Endothelial cell of umbilical vein (primary cell): ENCODE measurements at regions not wholly inside any gene's neighbourhood (a gene's known extent, or its start where the extent isn't known, plus 50 kb on each side); places are given as distances from the start of the nearest gene placed in this dataset.

Experiments
- BruUV-seq: library from RNA; stranded (reverse); fragments of 400-500 nt; replicated peaks from 2 replicates; lab custom pipeline; 2021; lab: Mats Ljungman, UMichigan
- CTCF ChIA-PET: fragments of 300-600, 350-600 bp; sonication (Branson Sonifier 250); formaldehyde crosslinking; loops from one replicate; lab custom pipeline; 2021; ENCODE audit warnings: antibody characterized with exemption, inconsistent platforms; lab: Charles Lee
- POLR2A ChIA-PET: fragments of 300-600, 350-600 bp; sonication (Branson Sonifier 250); formaldehyde crosslinking; loops from one replicate; lab custom pipeline; 2021; ENCODE audit warnings: antibody characterized with exemption, inconsistent platforms; lab: Charles Lee
- DNase-seq: peaks from one replicate; pipeline ENCODE4 v3.0.0-alpha.2; 2011; ENCODE audit warnings: low read depth, low spot score
- FAIRE-seq: peaks from 2 replicates; lab custom pipeline; 2011; peaks lifted over from hg19 to GRCh38; lab: Jason Lieb, UNC
- H2AFZ ChIP-seq: 2 replicates; pipeline ENCODE4 v1.6.0; 2012; ENCODE audit warnings: low read depth, low read length, control low read depth, inconsistent platforms
- H3K27ac ChIP-seq: 2 replicates; pipeline ENCODE4 v1.5.1; 2011; ENCODE audit warnings: low read depth, mild to moderate bottlenecking, control low read depth, low read length, moderate library complexity; ENCODE audit not compliant: insufficient read depth
- H3K27me3 ChIP-seq, 2 experiments: 2 replicates each; pipeline versions ENCODE4 v1.6.0 to v1.6.1; 2011; ENCODE audit warnings: low read length in 2 of 2, mixed read lengths in 1 of 2; ENCODE audit not compliant: control insufficient read depth in 2 of 2, insufficient read depth in 2 of 2
- H3K36me3 ChIP-seq, 2 experiments: 2 replicates in 1 of 2; 3 replicates in 1 of 2; pipeline ENCODE4 v1.5.1; 2011; ENCODE audit warnings: low read length in 2 of 2, mild to moderate bottlenecking in 1 of 2, moderate library complexity in 1 of 2; ENCODE audit not compliant: control insufficient read depth in 2 of 2, insufficient read depth in 2 of 2; ENCODE audit errors: extremely low read depth in 1 of 2
- H3K4me1 ChIP-seq: 3 replicates; pipeline ENCODE4 v1.5.1; 2011; ENCODE audit warnings: mild to moderate bottlenecking, low read length; ENCODE audit not compliant: control insufficient read depth, insufficient read depth; ENCODE audit errors: extremely low read depth
- H3K4me2 ChIP-seq: 2 replicates; pipeline ENCODE4 v1.6.1; 2011; ENCODE audit warnings: low read length, control low read depth, mixed read lengths; ENCODE audit not compliant: insufficient read depth
- H3K4me3 ChIP-seq, 3 experiments: fragments of 200-600 bp in 1 of 3; sonication (generic), shearing (Covaris generic) in 1 of 3; replicated peaks in 1 of 3; 2 replicates each; pipeline ENCODE4 v1.5.1; 2011 to 2016; ENCODE audit warnings: control low read depth in 3 of 3, low read length in 3 of 3, mild to moderate bottlenecking in 2 of 3, inconsistent platforms in 1 of 3, low read depth in 1 of 3, moderate library complexity in 1 of 3; ENCODE audit not compliant: insufficient read depth in 1 of 3
- H3K79me2 ChIP-seq: 2 replicates; pipeline ENCODE4 v1.6.0; 2012; ENCODE audit warnings: low read length, inconsistent platforms; ENCODE audit not compliant: control insufficient read depth, insufficient read depth
- H3K9ac ChIP-seq: replicated peaks from 2 replicates; pipeline ENCODE3; 2011; ENCODE audit warnings: low read length, control low read depth; ENCODE audit not compliant: insufficient read depth; ENCODE audit errors: extremely low read depth
- H3K9me1 ChIP-seq: replicated peaks from 3 replicates; pipeline ENCODE4 v1.6.0; 2011; ENCODE audit warnings: mild to moderate bottlenecking, low read length; ENCODE audit not compliant: control insufficient read depth, insufficient read depth; ENCODE audit errors: extremely low read depth
- H3K9me3 ChIP-seq: replicated peaks from 2 replicates; pipeline ENCODE4 v1.5.1; 2012; ENCODE audit warnings: low read length, inconsistent platforms; ENCODE audit not compliant: control insufficient read depth, insufficient read depth
- H4K20me1 ChIP-seq: replicated peaks from 2 replicates; pipeline ENCODE3; 2011; ENCODE audit warnings: mild to moderate bottlenecking, low read length; ENCODE audit not compliant: control insufficient read depth, insufficient read depth; ENCODE audit errors: extremely low read depth
- EZH2 ChIP-seq: IDR thresholded peaks from 2 replicates; pipeline ENCODE4 v1.6.1; 2012; ENCODE audit warnings: borderline replicate concordance, low read depth, mild to moderate bottlenecking, moderate library complexity, low read length, inconsistent platforms; ENCODE audit not compliant: severe bottlenecking
- FOS ChIP-seq: IDR thresholded peaks from 2 replicates; pipeline ENCODE4 v1.6.1; 2011; ENCODE audit warnings: mild to moderate bottlenecking, low read length, moderate library complexity, borderline replicate concordance; ENCODE audit not compliant: insufficient read depth
- GATA2 ChIP-seq: IDR thresholded peaks from 2 replicates; pipeline ENCODE4 v1.7.0; 2011; ENCODE audit warnings: low read depth, mild to moderate bottlenecking, moderate library complexity, mixed read lengths, low read length; ENCODE audit not compliant: insufficient read length, insufficient read depth
- JUN ChIP-seq: IDR thresholded peaks from 2 replicates; pipeline ENCODE4 v1.6.1; 2011; ENCODE audit warnings: borderline replicate concordance, low read depth; ENCODE audit not compliant: insufficient read length, insufficient read depth
- MAX ChIP-seq: IDR thresholded peaks from 2 replicates; pipeline ENCODE4 v1.6.1; 2011; ENCODE audit not compliant: insufficient read depth, insufficient read length
- MYC ChIP-seq: IDR thresholded peaks from one replicate; pipeline ENCODE4 v1.6.1; 2011; ENCODE audit warnings: mild to moderate bottlenecking, low read depth, low read length
- POLR2A ChIP-seq: IDR thresholded peaks from 2 replicates; pipeline ENCODE4 v1.6.1; 2012; ENCODE audit warnings: low read depth, mild to moderate bottlenecking, control low read depth, low read length
- POLR2AphosphoS5 ChIP-seq: IDR thresholded peaks from 2 replicates; pipeline ENCODE4 v1.6.1; 2012; ENCODE audit warnings: low read depth, mild to moderate bottlenecking, control low read depth, low read length, moderate library complexity; ENCODE audit not compliant: insufficient read depth
- dilution Hi-C: fragments of 300-500 bp; cut with MboI; formaldehyde crosslinking; loops from one replicate; pipeline ENCODE4 v1.15.0; 2019; ENCODE audit warnings: low sequenced_read_pairs; ENCODE audit not compliant: extremely low pct_ligation_motif_present
- intact Hi-C: fragments of 100-400 bp; cut with micrococcal nuclease; formaldehyde crosslinking; loops from one replicate; pipeline ENCODE4 v1.10.0; 2022
- TF ChIP-seq, protein P1 (sequence below), 2 donors: IDR thresholded peaks; 1 replicate in 1 of 2; 2 replicates in 1 of 2; pipeline ENCODE4 v1.5.1; 2011; ENCODE audit warnings: low read length in 2 of 2, mild to moderate bottlenecking in 2 of 2, moderate library complexity in 2 of 2, control low read depth in 1 of 2, inconsistent platforms in 1 of 2, low read depth in 1 of 2; ENCODE audit not compliant: insufficient read depth in 1 of 2; ENCODE audit errors: extremely low read depth in 1 of 2

- no peak for FAIRE-seq
- Histone ChIP-seq H2AFZ (no peak overlapping the region), H3K36me3 (no peaks in the 10 kb centered on the region), H3K9me1 (no peaks in the 10 kb centered on the region), H3K4me2 (no peak overlapping the region), H3K27me3 (no peaks in the 10 kb centered on the region), H3K4me3 (no peak overlapping the region), H3K27ac (no peak overlapping the region), H3K4me1 (no peaks in the 10 kb centered on the region), H3K9me3 (no peaks in the 10 kb centered on the region), H3K9ac (no peak overlapping the region), H3K79me2 (no peaks in the 10 kb centered on the region), H4K20me1 (no peaks in the 10 kb centered on the region)
- TF ChIP-seq MAX (no peak), GATA2 (no peak), MYC (no peak), EZH2 (no peak), JUN (no peak), POLR2A (no peak), FOS (no peak), POLR2AphosphoS5 (no peak)
- TF ChIP-seq, protein P1, sequence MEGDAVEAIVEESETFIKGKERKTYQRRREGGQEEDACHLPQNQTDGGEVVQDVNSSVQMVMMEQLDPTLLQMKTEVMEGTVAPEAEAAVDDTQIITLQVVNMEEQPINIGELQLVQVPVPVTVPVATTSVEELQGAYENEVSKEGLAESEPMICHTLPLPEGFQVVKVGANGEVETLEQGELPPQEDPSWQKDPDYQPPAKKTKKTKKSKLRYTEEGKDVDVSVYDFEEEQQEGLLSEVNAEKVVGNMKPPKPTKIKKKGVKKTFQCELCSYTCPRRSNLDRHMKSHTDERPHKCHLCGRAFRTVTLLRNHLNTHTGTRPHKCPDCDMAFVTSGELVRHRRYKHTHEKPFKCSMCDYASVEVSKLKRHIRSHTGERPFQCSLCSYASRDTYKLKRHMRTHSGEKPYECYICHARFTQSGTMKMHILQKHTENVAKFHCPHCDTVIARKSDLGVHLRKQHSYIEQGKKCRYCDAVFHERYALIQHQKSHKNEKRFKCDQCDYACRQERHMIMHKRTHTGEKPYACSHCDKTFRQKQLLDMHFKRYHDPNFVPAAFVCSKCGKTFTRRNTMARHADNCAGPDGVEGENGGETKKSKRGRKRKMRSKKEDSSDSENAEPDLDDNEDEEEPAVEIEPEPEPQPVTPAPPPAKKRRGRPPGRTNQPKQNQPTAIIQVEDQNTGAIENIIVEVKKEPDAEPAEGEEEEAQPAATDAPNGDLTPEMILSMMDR (IDR thresholded peaks at IDR 0.05; ENCODE audit: extremely low read depth in 1 of 2, insufficient read depth in 1 of 2, low read depth in 1 of 2, low read length in 2 of 2): no peak
- ChIA-PET CTCF (no interaction called here), POLR2A (no interaction called here)
- no peak for DNase-seq
- no TSS peak for BruUV-seq
- intact Hi-C loops (no loop called here), dilution Hi-C loops (no loop called here)
Observed at GRCh38 chr13:58574791-58575190, 943.2 kb downstream of the PCDH17 start.
